Endothelial cell of umbilical vein (primary cell): ENCODE measurements at regions not wholly inside any gene's neighbourhood (a gene's known extent, or its start where the extent isn't known, plus 50 kb on each side); places are given as distances from the start of the nearest gene placed in this dataset.

Experiments
- BruUV-seq: library from RNA; stranded (reverse); fragments of 400-500 nt; replicated peaks from 2 replicates; lab custom pipeline; 2021; lab: Mats Ljungman, UMichigan
- CTCF ChIA-PET: fragments of 300-600, 350-600 bp; sonication (Branson Sonifier 250); formaldehyde crosslinking; loops from one replicate; lab custom pipeline; 2021; ENCODE audit warnings: antibody characterized with exemption, inconsistent platforms; lab: Charles Lee
- POLR2A ChIA-PET: fragments of 300-600, 350-600 bp; sonication (Branson Sonifier 250); formaldehyde crosslinking; loops from one replicate; lab custom pipeline; 2021; ENCODE audit warnings: antibody characterized with exemption, inconsistent platforms; lab: Charles Lee
- DNase-seq: peaks from one replicate; pipeline ENCODE4 v3.0.0-alpha.2; 2011; ENCODE audit warnings: low read depth, low spot score
- FAIRE-seq: peaks from 2 replicates; lab custom pipeline; 2011; peaks lifted over from hg19 to GRCh38; lab: Jason Lieb, UNC
- H2AFZ ChIP-seq: 2 replicates; pipeline ENCODE4 v1.6.0; 2012; ENCODE audit warnings: low read depth, low read length, control low read depth, inconsistent platforms
- H3K27ac ChIP-seq: 2 replicates; pipeline ENCODE4 v1.5.1; 2011; ENCODE audit warnings: low read depth, mild to moderate bottlenecking, control low read depth, low read length, moderate library complexity; ENCODE audit not compliant: insufficient read depth
- H3K27me3 ChIP-seq, 2 experiments: 2 replicates each; pipeline versions ENCODE4 v1.6.0 to v1.6.1; 2011; ENCODE audit warnings: low read length in 2 of 2, mixed read lengths in 1 of 2; ENCODE audit not compliant: control insufficient read depth in 2 of 2, insufficient read depth in 2 of 2
- H3K36me3 ChIP-seq, 2 experiments: 2 replicates in 1 of 2; 3 replicates in 1 of 2; pipeline ENCODE4 v1.5.1; 2011; ENCODE audit warnings: low read length in 2 of 2, mild to moderate bottlenecking in 1 of 2, moderate library complexity in 1 of 2; ENCODE audit not compliant: control insufficient read depth in 2 of 2, insufficient read depth in 2 of 2; ENCODE audit errors: extremely low read depth in 1 of 2
- H3K4me1 ChIP-seq: 3 replicates; pipeline ENCODE4 v1.5.1; 2011; ENCODE audit warnings: mild to moderate bottlenecking, low read length; ENCODE audit not compliant: control insufficient read depth, insufficient read depth; ENCODE audit errors: extremely low read depth
- H3K4me2 ChIP-seq: 2 replicates; pipeline ENCODE4 v1.6.1; 2011; ENCODE audit warnings: low read length, control low read depth, mixed read lengths; ENCODE audit not compliant: insufficient read depth
- H3K4me3 ChIP-seq, 3 experiments: fragments of 200-600 bp in 1 of 3; sonication (generic), shearing (Covaris generic) in 1 of 3; replicated peaks in 1 of 3; 2 replicates each; pipeline ENCODE4 v1.5.1; 2011 to 2016; ENCODE audit warnings: control low read depth in 3 of 3, low read length in 3 of 3, mild to moderate bottlenecking in 2 of 3, inconsistent platforms in 1 of 3, low read depth in 1 of 3, moderate library complexity in 1 of 3; ENCODE audit not compliant: insufficient read depth in 1 of 3
- H3K79me2 ChIP-seq: 2 replicates; pipeline ENCODE4 v1.6.0; 2012; ENCODE audit warnings: low read length, inconsistent platforms; ENCODE audit not compliant: control insufficient read depth, insufficient read depth
- H3K9ac ChIP-seq: replicated peaks from 2 replicates; pipeline ENCODE3; 2011; ENCODE audit warnings: low read length, control low read depth; ENCODE audit not compliant: insufficient read depth; ENCODE audit errors: extremely low read depth
- H3K9me1 ChIP-seq: replicated peaks from 3 replicates; pipeline ENCODE4 v1.6.0; 2011; ENCODE audit warnings: mild to moderate bottlenecking, low read length; ENCODE audit not compliant: control insufficient read depth, insufficient read depth; ENCODE audit errors: extremely low read depth
- H3K9me3 ChIP-seq: replicated peaks from 2 replicates; pipeline ENCODE4 v1.5.1; 2012; ENCODE audit warnings: low read length, inconsistent platforms; ENCODE audit not compliant: control insufficient read depth, insufficient read depth
- H4K20me1 ChIP-seq: replicated peaks from 2 replicates; pipeline ENCODE3; 2011; ENCODE audit warnings: mild to moderate bottlenecking, low read length; ENCODE audit not compliant: control insufficient read depth, insufficient read depth; ENCODE audit errors: extremely low read depth
- CTCF ChIP-seq, 2 donors: IDR thresholded peaks; 1 replicate in 1 of 2; 2 replicates in 1 of 2; pipeline ENCODE4 v1.5.1; 2011; ENCODE audit warnings: low read length in 2 of 2, mild to moderate bottlenecking in 2 of 2, moderate library complexity in 2 of 2, control low read depth in 1 of 2, inconsistent platforms in 1 of 2, low read depth in 1 of 2; ENCODE audit not compliant: insufficient read depth in 1 of 2; ENCODE audit errors: extremely low read depth in 1 of 2
- EZH2 ChIP-seq: IDR thresholded peaks from 2 replicates; pipeline ENCODE4 v1.6.1; 2012; ENCODE audit warnings: borderline replicate concordance, low read depth, mild to moderate bottlenecking, moderate library complexity, low read length, inconsistent platforms; ENCODE audit not compliant: severe bottlenecking
- FOS ChIP-seq: IDR thresholded peaks from 2 replicates; pipeline ENCODE4 v1.6.1; 2011; ENCODE audit warnings: mild to moderate bottlenecking, low read length, moderate library complexity, borderline replicate concordance; ENCODE audit not compliant: insufficient read depth
- GATA2 ChIP-seq: IDR thresholded peaks from 2 replicates; pipeline ENCODE4 v1.7.0; 2011; ENCODE audit warnings: low read depth, mild to moderate bottlenecking, moderate library complexity, mixed read lengths, low read length; ENCODE audit not compliant: insufficient read length, insufficient read depth
- MAX ChIP-seq: IDR thresholded peaks from 2 replicates; pipeline ENCODE4 v1.6.1; 2011; ENCODE audit not compliant: insufficient read depth, insufficient read length
- MYC ChIP-seq: IDR thresholded peaks from one replicate; pipeline ENCODE4 v1.6.1; 2011; ENCODE audit warnings: mild to moderate bottlenecking, low read depth, low read length
- POLR2A ChIP-seq: IDR thresholded peaks from 2 replicates; pipeline ENCODE4 v1.6.1; 2012; ENCODE audit warnings: low read depth, mild to moderate bottlenecking, control low read depth, low read length
- dilution Hi-C: fragments of 300-500 bp; cut with MboI; formaldehyde crosslinking; loops from one replicate; pipeline ENCODE4 v1.15.0; 2019; ENCODE audit warnings: low sequenced_read_pairs; ENCODE audit not compliant: extremely low pct_ligation_motif_present
- intact Hi-C: fragments of 100-400 bp; cut with micrococcal nuclease; formaldehyde crosslinking; loops from one replicate; pipeline ENCODE4 v1.10.0; 2022

- Histone ChIP-seq H3K4me3 (no peak overlapping the region), H3K9me1 (no peaks in the 10 kb centered on the region), H3K4me1 (no peaks in the 10 kb centered on the region), H4K20me1 (no peaks in the 10 kb centered on the region), H3K36me3 (no peaks in the 10 kb centered on the region), H3K27ac (no peak overlapping the region), H3K9ac (no peak overlapping the region), H3K27me3 (no peaks in the 10 kb centered on the region), H3K4me2 (no peak overlapping the region), H3K9me3 (peaks cover 3% of the 10 kb centered on the region), H2AFZ (no peak overlapping the region), H3K79me2 (no peaks in the 10 kb centered on the region)
- dilution Hi-C loops (no loop called here), intact Hi-C loops (no loop called here)
- BruUV-seq, result no TSS peak
- DNase-seq (no peak), FAIRE-seq (no peak)
- ChIA-PET CTCF (no interaction called here), POLR2A (no interaction called here)
- TF ChIP-seq MAX, result no peak
- no peak for TF ChIP-seq GATA2
- TF ChIP-seq MYC, result no peak
- TF ChIP-seq POLR2A, result no peak
- no peak for TF ChIP-seq FOS
- TF ChIP-seq CTCF (IDR thresholded peaks at IDR 0.05; ENCODE audit: extremely low read depth in 1 of 2, insufficient read depth in 1 of 2, low read depth in 1 of 2, low read length in 2 of 2), result no peak
- TF ChIP-seq EZH2, result no peak
These were observed 384.9 kb upstream of the DCC start for GRCh38 chr18:51955136-51955535.
